Endothelial cell of umbilical vein (primary cell): ENCODE measurements at regions not wholly inside any gene's neighbourhood (a gene's known extent, or its start where the extent isn't known, plus 50 kb on each side); places are given as distances from the start of the nearest gene placed in this dataset.

Experiments
- BruUV-seq: library from RNA; stranded (reverse); fragments of 400-500 nt; replicated peaks from 2 replicates; lab custom pipeline; 2021; lab: Mats Ljungman, UMichigan
- CTCF ChIA-PET: fragments of 300-600, 350-600 bp; sonication (Branson Sonifier 250); formaldehyde crosslinking; loops from one replicate; lab custom pipeline; 2021; ENCODE audit warnings: antibody characterized with exemption, inconsistent platforms; lab: Charles Lee
- POLR2A ChIA-PET: fragments of 300-600, 350-600 bp; sonication (Branson Sonifier 250); formaldehyde crosslinking; loops from one replicate; lab custom pipeline; 2021; ENCODE audit warnings: antibody characterized with exemption, inconsistent platforms; lab: Charles Lee
- DNase-seq: peaks from one replicate; pipeline ENCODE4 v3.0.0-alpha.2; 2011; ENCODE audit warnings: low read depth, low spot score
- FAIRE-seq: peaks from 2 replicates; lab custom pipeline; 2011; peaks lifted over from hg19 to GRCh38; lab: Jason Lieb, UNC
- H2AFZ ChIP-seq: 2 replicates; pipeline ENCODE4 v1.6.0; 2012; ENCODE audit warnings: low read depth, low read length, control low read depth, inconsistent platforms
- H3K27ac ChIP-seq: 2 replicates; pipeline ENCODE4 v1.5.1; 2011; ENCODE audit warnings: low read depth, mild to moderate bottlenecking, control low read depth, low read length, moderate library complexity; ENCODE audit not compliant: insufficient read depth
- H3K27me3 ChIP-seq, 2 experiments: 2 replicates each; pipeline versions ENCODE4 v1.6.0 to v1.6.1; 2011; ENCODE audit warnings: low read length in 2 of 2, mixed read lengths in 1 of 2; ENCODE audit not compliant: control insufficient read depth in 2 of 2, insufficient read depth in 2 of 2
- H3K36me3 ChIP-seq, 2 experiments: 2 replicates in 1 of 2; 3 replicates in 1 of 2; pipeline ENCODE4 v1.5.1; 2011; ENCODE audit warnings: low read length in 2 of 2, mild to moderate bottlenecking in 1 of 2, moderate library complexity in 1 of 2; ENCODE audit not compliant: control insufficient read depth in 2 of 2, insufficient read depth in 2 of 2; ENCODE audit errors: extremely low read depth in 1 of 2
- H3K4me1 ChIP-seq: 3 replicates; pipeline ENCODE4 v1.5.1; 2011; ENCODE audit warnings: mild to moderate bottlenecking, low read length; ENCODE audit not compliant: control insufficient read depth, insufficient read depth; ENCODE audit errors: extremely low read depth
- H3K4me2 ChIP-seq: 2 replicates; pipeline ENCODE4 v1.6.1; 2011; ENCODE audit warnings: low read length, control low read depth, mixed read lengths; ENCODE audit not compliant: insufficient read depth
- H3K4me3 ChIP-seq, 3 experiments: fragments of 200-600 bp in 1 of 3; sonication (generic), shearing (Covaris generic) in 1 of 3; replicated peaks in 1 of 3; 2 replicates each; pipeline ENCODE4 v1.5.1; 2011 to 2016; ENCODE audit warnings: control low read depth in 3 of 3, low read length in 3 of 3, mild to moderate bottlenecking in 2 of 3, inconsistent platforms in 1 of 3, low read depth in 1 of 3, moderate library complexity in 1 of 3; ENCODE audit not compliant: insufficient read depth in 1 of 3
- H3K79me2 ChIP-seq: 2 replicates; pipeline ENCODE4 v1.6.0; 2012; ENCODE audit warnings: low read length, inconsistent platforms; ENCODE audit not compliant: control insufficient read depth, insufficient read depth
- H3K9ac ChIP-seq: replicated peaks from 2 replicates; pipeline ENCODE3; 2011; ENCODE audit warnings: low read length, control low read depth; ENCODE audit not compliant: insufficient read depth; ENCODE audit errors: extremely low read depth
- H3K9me1 ChIP-seq: replicated peaks from 3 replicates; pipeline ENCODE4 v1.6.0; 2011; ENCODE audit warnings: mild to moderate bottlenecking, low read length; ENCODE audit not compliant: control insufficient read depth, insufficient read depth; ENCODE audit errors: extremely low read depth
- H3K9me3 ChIP-seq: replicated peaks from 2 replicates; pipeline ENCODE4 v1.5.1; 2012; ENCODE audit warnings: low read length, inconsistent platforms; ENCODE audit not compliant: control insufficient read depth, insufficient read depth
- H4K20me1 ChIP-seq: replicated peaks from 2 replicates; pipeline ENCODE3; 2011; ENCODE audit warnings: mild to moderate bottlenecking, low read length; ENCODE audit not compliant: control insufficient read depth, insufficient read depth; ENCODE audit errors: extremely low read depth
- CTCF ChIP-seq, 2 donors: IDR thresholded peaks; 1 replicate in 1 of 2; 2 replicates in 1 of 2; pipeline ENCODE4 v1.5.1; 2011; ENCODE audit warnings: low read length in 2 of 2, mild to moderate bottlenecking in 2 of 2, moderate library complexity in 2 of 2, control low read depth in 1 of 2, inconsistent platforms in 1 of 2, low read depth in 1 of 2; ENCODE audit not compliant: insufficient read depth in 1 of 2; ENCODE audit errors: extremely low read depth in 1 of 2
- EZH2 ChIP-seq: IDR thresholded peaks from 2 replicates; pipeline ENCODE4 v1.6.1; 2012; ENCODE audit warnings: borderline replicate concordance, low read depth, mild to moderate bottlenecking, moderate library complexity, low read length, inconsistent platforms; ENCODE audit not compliant: severe bottlenecking
- FOS ChIP-seq: IDR thresholded peaks from 2 replicates; pipeline ENCODE4 v1.6.1; 2011; ENCODE audit warnings: mild to moderate bottlenecking, low read length, moderate library complexity, borderline replicate concordance; ENCODE audit not compliant: insufficient read depth
- GATA2 ChIP-seq: IDR thresholded peaks from 2 replicates; pipeline ENCODE4 v1.7.0; 2011; ENCODE audit warnings: low read depth, mild to moderate bottlenecking, moderate library complexity, mixed read lengths, low read length; ENCODE audit not compliant: insufficient read length, insufficient read depth
- JUN ChIP-seq: IDR thresholded peaks from 2 replicates; pipeline ENCODE4 v1.6.1; 2011; ENCODE audit warnings: borderline replicate concordance, low read depth; ENCODE audit not compliant: insufficient read length, insufficient read depth
- MAX ChIP-seq: IDR thresholded peaks from 2 replicates; pipeline ENCODE4 v1.6.1; 2011; ENCODE audit not compliant: insufficient read depth, insufficient read length
- MYC ChIP-seq: IDR thresholded peaks from one replicate; pipeline ENCODE4 v1.6.1; 2011; ENCODE audit warnings: mild to moderate bottlenecking, low read depth, low read length
- POLR2A ChIP-seq: IDR thresholded peaks from 2 replicates; pipeline ENCODE4 v1.6.1; 2012; ENCODE audit warnings: low read depth, mild to moderate bottlenecking, control low read depth, low read length
- POLR2AphosphoS5 ChIP-seq: IDR thresholded peaks from 2 replicates; pipeline ENCODE4 v1.6.1; 2012; ENCODE audit warnings: low read depth, mild to moderate bottlenecking, control low read depth, low read length, moderate library complexity; ENCODE audit not compliant: insufficient read depth
- dilution Hi-C: fragments of 300-500 bp; cut with MboI; formaldehyde crosslinking; loops from one replicate; pipeline ENCODE4 v1.15.0; 2019; ENCODE audit warnings: low sequenced_read_pairs; ENCODE audit not compliant: extremely low pct_ligation_motif_present
- intact Hi-C: fragments of 100-400 bp; cut with micrococcal nuclease; formaldehyde crosslinking; loops from one replicate; pipeline ENCODE4 v1.10.0; 2022

GRCh38 chr21:14718951-14719350, 172.8 kb upstream of the SAMSN1 start:
- Histone ChIP-seq H3K4me3 (no peak overlapping the region), H3K9me1 (no peaks in the 10 kb centered on the region), H4K20me1 (no peaks in the 10 kb centered on the region), H3K9me3 (no peaks in the 10 kb centered on the region), H3K4me1 (peaks cover 2% of the 10 kb centered on the region), H3K27ac (no peak overlapping the region), H3K4me2 (no peak overlapping the region), H3K79me2 (no peaks in the 10 kb centered on the region), H3K27me3 (no peaks in the 10 kb centered on the region), H2AFZ (no peak overlapping the region), H3K9ac (no peak overlapping the region), H3K36me3 (no peaks in the 10 kb centered on the region)
- no peak for FAIRE-seq
- CTCF ChIA-PET, result interaction anchor here (1.2 to 1.6 kb wide), 2 partner anchors 17 to 19 kb away, joined by 3 to 6 read pairs; no protein-coding TSS in a partner anchor
- BruUV-seq, result no TSS peak
- intact Hi-C loops (no loop called here), dilution Hi-C loops (no loop called here)
- TF ChIP-seq FOS (no peak), MAX (no peak), GATA2 (no peak)
- DNase-seq, result no peak
- POLR2A ChIA-PET, result interaction anchor here (0.6 kb wide), 1 partner anchor 509 kb away, joined by 3 read pairs; no protein-coding TSS in a partner anchor

GRCh38 chr21:14716761-14717396, 170.8 kb upstream of the SAMSN1 start:
- Histone ChIP-seq H3K4me3 (no peak overlapping the region), H3K4me1 (peaks cover 9% of the 10 kb centered on the region), H3K27ac (peak overlapping the region; percentile 41), H2AFZ (no peak overlapping the region), H3K4me2 (peak overlapping the region; percentile 24), H4K20me1 (no peaks in the 10 kb centered on the region), H3K27me3 (no peaks in the 10 kb centered on the region), H3K9me1 (no peaks in the 10 kb centered on the region), H3K79me2 (no peaks in the 10 kb centered on the region), H3K9me3 (no peaks in the 10 kb centered on the region), H3K36me3 (no peaks in the 10 kb centered on the region), H3K9ac (no peak overlapping the region)
- CTCF ChIA-PET, result interaction anchor here (0.7 to 1.1 kb wide), 4 partner anchors 12 to 21 kb away, joined by 3 to 7 read pairs (median 4); no protein-coding TSS in a partner anchor
- TF ChIP-seq MAX (no peak), EZH2 (no peak), POLR2A (no peak), FOS (no peak), JUN (no peak), CTCF (IDR thresholded peaks at IDR 0.05; ENCODE audit: extremely low read depth in 1 of 2, insufficient read depth in 1 of 2, low read depth in 1 of 2, low read length in 2 of 2) (no peak), GATA2 (no peak), MYC (no peak), POLR2AphosphoS5 (no peak)
- POLR2A ChIA-PET, result no interaction called here
- no peak for FAIRE-seq
- intact Hi-C loops (no loop called here), dilution Hi-C loops (no loop called here)
- peak; percentile 47 for DNase-seq
- BruUV-seq, result no TSS peak
